Urothelium cell line (cell line): ENCODE measurements at regions not wholly inside any gene's neighbourhood (a gene's known extent, or its start where the extent isn't known, plus 50 kb on each side); places are given as distances from the start of the nearest gene placed in this dataset.

ENCODE experiments used
- DNase-seq: peaks from one replicate; pipeline ENCODE4 v3.0.0; 2011; ENCODE audit warnings: low spot score, mixed read lengths
- FAIRE-seq: peaks from 2 replicates; lab custom pipeline; 2011; peaks lifted over from hg19 to GRCh38; lab: Jason Lieb, UNC

- FAIRE-seq: no peak
- no peak for DNase-seq
Measured at GRCh38 chr16:73213732-73214455, 166.0 kb upstream of the ZFHX3 start.

- no peak for FAIRE-seq
- no peak for DNase-seq
Measured at GRCh38 chr16:73212431-73212830, 164.5 kb upstream of the ZFHX3 start.

GRCh38 chr16:73210686-73211085, 162.8 kb upstream of the ZFHX3 start:
- no peak for DNase-seq
- FAIRE-seq: no peak

DNA sequence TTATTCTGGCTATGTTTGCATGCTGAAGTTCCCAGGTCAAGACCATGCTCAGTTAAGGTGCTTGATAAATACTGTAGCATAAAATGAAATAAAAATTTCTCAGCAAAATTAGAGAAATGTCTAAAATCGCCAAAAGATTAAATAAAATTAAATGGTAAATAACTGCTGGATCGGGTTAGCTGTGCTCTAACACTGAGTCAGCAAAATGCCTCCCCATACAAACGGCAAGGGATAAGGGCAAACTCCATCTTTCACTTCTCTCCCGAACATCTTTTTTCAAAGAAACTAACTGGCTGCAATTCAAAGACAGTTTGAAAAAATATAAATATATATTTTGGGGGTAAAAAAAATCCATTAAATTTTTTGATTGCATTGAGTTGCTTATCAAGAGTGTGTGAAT, 162.2 kb upstream of the ZFHX3 start:
- FAIRE-seq (no peak), DNase-seq (no peak)

DNA sequence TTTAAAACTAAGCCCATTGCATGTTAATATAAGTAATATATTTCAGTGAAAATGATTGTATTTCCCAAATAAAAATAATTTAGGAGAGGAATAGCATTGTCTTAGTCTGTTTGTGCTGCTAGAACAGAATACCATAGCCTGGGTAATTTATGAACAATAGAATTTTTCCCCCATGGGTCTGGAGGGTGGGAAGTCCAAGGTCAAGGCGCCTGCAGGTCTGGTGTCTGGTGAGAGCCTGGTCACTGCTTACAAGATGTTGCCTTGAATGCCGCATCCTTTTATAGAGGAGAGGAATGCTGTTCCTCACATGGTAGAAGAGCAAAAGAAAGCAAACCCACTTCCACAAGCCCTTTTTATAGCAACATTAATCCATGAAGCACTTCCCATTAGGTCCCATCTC, 161.3 kb upstream of the ZFHX3 start:
- no peak for DNase-seq

DNA sequence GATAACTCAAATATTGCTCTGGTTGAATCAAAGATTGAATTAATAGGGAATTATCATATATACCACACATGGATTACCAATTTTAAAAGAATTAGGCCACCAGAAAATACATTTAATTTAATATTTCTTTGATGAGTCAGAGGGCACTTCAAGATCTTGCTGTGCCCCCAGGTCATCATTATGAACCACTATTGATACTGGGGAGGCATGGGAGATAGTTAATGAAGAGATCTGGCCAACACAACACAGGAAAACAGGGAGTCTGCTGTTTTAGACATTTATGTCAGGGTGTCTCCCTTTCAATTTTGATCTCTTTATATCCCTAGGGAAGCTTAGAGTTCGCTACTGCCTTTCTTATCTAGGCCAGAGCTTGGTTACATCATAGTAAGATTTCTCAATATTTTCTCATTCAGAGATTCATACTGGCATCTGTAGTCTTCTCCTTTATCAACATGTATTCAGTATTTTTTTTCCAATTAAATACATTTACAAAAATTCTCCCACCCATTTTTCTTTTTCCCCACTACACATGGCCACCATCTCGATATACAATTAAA, 158.3 kb upstream of the ZFHX3 start:
- FAIRE-seq: no peak
- no peak for DNase-seq

More for the DNA sequence above, 161.3 kb upstream of the ZFHX3 start:
- FAIRE-seq: no peak

DNA sequence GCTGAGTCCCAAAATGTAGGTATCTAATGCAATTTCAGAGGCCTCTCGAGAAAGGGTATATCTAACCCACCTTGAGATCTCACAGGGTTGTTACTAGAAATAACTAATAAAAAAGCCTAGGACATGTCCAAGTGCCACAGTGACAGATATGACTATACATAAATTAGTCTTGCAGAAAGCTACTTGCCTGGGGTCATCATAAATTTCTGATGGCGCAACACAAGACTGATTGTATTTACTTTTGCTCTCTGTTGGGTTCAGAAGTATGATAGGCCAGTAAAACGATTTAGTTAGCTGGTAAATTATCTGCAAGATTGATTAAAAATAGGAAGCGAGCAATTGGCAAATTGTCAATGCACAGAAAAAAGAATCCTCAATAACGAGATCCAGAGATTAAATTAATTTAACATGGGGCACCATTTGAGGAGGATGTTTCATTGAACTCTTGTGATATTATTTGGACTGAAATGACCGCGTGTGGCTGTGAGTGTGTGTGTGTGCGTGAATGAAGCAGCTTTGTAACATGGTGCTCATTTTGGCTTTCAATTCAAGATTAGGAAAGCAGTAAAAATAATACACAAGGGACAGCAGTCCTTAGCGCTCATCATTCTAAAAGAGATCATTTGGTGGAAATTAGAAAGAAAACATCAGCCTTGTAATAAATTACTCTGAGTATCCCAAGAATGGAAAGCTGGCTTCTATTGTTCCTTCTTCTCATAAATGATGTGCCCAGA, 157.4 kb upstream of the ZFHX3 start:
- FAIRE-seq: no peak

GRCh38 chr16:73204359-73205152, 156.6 kb upstream of the ZFHX3 start:
- DNase-seq (no peak), FAIRE-seq (no peak)

More for the DNA sequence above, 157.4 kb upstream of the ZFHX3 start:
- DNase-seq: no peak

DNA sequence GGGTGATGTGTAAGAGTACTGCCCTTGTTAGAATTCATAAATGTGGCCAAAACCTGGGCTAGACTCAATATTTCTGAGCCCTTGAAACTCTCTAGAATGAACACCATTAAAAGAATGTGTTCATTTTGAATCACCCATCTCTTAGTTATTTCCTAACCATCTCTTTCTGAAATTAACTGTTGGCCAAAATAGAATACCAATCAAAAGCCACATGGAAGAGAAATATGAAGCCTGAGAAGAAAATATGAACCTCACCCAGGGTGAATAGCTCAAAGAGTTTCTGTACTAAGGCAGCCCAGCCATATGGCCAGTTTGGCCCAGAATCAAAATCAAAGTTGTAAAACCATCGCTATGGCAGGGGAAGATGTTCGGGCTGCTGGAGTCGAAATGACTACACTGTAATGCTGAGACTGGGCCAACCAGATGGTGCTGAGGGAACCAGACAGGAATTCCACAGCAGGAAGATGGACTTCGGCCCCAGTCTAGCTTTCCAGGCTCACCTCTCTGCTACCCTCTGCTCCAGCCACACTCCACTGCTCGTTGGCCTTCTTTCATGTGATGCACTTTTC, 154.3 kb upstream of the ZFHX3 start:
- no peak for DNase-seq
- FAIRE-seq: no peak

DNA sequence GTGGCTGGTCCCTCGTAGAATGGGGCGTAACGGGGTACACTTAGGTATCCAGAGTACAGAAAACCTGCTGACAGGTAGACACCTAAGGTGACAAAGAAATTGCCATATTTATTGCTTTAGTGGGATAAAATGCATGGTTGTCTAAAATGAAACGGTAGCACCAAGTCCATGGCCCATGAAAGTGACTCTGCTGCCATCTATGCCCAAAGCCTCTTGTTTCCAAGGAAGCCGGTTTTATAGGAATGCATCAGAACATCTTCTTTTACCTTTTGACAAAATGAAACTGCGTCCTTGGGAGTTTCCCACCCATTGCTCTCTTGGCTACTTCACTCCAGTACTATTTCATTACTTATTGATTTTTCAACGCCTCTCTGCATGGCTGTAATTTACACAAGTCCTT, 151.3 kb upstream of the ZFHX3 start:
- FAIRE-seq: no peak

DNA sequence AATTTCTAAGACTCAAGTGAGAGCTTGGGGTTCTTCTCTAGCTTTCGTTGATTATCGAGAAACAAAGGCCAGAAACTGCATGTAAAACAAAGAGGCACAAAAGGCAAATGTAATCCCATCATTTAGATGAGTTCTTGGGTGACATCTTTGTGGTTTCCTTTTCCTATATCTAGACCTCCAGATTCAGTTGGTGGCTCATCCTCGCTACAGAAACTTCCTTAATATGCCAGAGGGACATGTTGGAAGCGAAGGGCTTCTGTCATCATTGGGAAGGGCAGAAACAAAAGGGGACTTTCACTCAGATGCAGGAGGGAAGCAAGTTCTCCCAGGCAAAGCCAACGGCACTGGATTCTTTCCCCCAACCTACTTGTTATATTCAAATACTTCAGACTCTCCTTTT, 150.6 kb upstream of the ZFHX3 start:
- FAIRE-seq (no peak), DNase-seq (no peak)

More for the DNA sequence above, 151.3 kb upstream of the ZFHX3 start:
- no peak for DNase-seq

- FAIRE-seq (no peak), DNase-seq (no peak)
Measured at GRCh38 chr16:73197598-73197997, 149.7 kb upstream of the ZFHX3 start.

- DNase-seq: peak; percentile 69
- no peak for FAIRE-seq
Measured at GRCh38 chr16:73196670-73197069, 148.7 kb upstream of the ZFHX3 start.

DNA sequence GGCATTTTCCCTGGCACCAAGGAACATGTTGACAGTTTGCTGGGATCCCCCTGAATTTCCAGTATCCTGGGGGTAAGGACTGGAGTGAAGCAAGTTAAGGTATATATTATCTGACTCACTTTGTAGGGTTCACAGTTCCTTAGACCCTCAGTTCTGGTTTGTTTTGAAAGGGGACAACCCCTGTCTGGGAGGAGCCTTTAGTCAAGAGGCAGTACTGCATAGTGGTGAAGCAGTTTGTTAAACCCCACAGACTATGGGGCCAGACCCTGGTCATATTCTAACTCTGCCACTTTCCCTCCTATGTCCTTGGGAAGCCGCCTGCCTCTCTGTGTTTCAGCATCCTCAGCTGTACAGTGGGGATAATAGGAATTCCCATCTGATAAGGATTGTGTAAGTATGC, 145.5 kb upstream of the ZFHX3 start:
- no peak for DNase-seq
- FAIRE-seq: no peak

GRCh38 chr16:73192232-73192894, 144.4 kb upstream of the ZFHX3 start:
- no peak for FAIRE-seq
- no peak for DNase-seq

DNA sequence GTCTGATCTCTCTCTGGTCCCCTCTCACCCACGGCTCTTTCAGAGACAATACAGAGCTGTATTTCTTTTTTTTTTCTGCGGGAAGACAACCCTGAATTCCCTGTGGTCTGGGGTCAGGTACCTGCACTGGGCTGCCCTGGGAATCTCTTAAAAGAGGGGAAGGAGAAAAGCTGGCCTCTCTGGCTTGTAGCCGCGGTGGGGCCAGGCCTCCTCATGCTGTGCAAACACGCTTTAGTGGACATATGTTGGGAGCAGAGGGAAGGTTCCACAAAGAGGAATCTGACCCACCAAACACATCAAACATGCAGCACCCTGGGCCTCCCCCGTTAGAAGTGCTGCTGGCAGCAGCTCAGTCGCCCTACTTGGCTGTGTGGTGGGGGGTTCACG, 143.7 kb upstream of the ZFHX3 start:
- DNase-seq (no peak), FAIRE-seq (no peak)

GRCh38 chr16:73190688-73191659, 143.0 kb upstream of the ZFHX3 start:
- DNase-seq: no peak
- no peak for FAIRE-seq

- DNase-seq (no peak), FAIRE-seq (no peak)
Measured at GRCh38 chr16:73190256-73190655, 142.3 kb upstream of the ZFHX3 start.

- DNase-seq (no peak), FAIRE-seq (no peak)
Measured at GRCh38 chr16:73189136-73189535, 141.2 kb upstream of the ZFHX3 start.
